ENCODE measurements at regions not wholly inside any gene's neighbourhood (a gene's known extent, or its start where the extent isn't known, plus 50 kb on each side); places are given as distances from the start of the nearest gene placed in this dataset.
A peak's percentile ranks its signal among the peaks of the same experiment; 100 is the strongest.
"Not testable (repeated sequence)": the region's sequence is repeated elsewhere in the genome, so short reads cannot be mapped to it uniquely, and the experiment has no call there.

GRCh38 chr1:219039682-219040154 lies 134.0 kb upstream of the LYPLAL1 start:
- no peak for DNase-seq (ENCODE audit: extremely low read depth in 1 of 11, low read depth in 9 of 11, low spot score in 4 of 11)

- DNase-seq (ENCODE audit: extremely low read depth in 1 of 11, low read depth in 9 of 11, low spot score in 4 of 11) = no peak
These were observed 133.4 kb upstream of the LYPLAL1 start for GRCh38 chr1:219040291-219040690.

GRCh38 chr1:219041141-219041540 lies 132.5 kb upstream of the LYPLAL1 start:
- DNase-seq (ENCODE audit: extremely low read depth in 1 of 11, low read depth in 9 of 11, low spot score in 4 of 11) = no peak

- DNase-seq (ENCODE audit: extremely low read depth in 1 of 11, low read depth in 9 of 11, low spot score in 4 of 11) = no peak
These were observed 131.9 kb upstream of the LYPLAL1 start for GRCh38 chr1:219041818-219042217.

- DNase-seq (ENCODE audit: extremely low read depth in 1 of 11, low read depth in 9 of 11, low spot score in 4 of 11) = no peak
These were observed 130.9 kb upstream of the LYPLAL1 start for GRCh38 chr1:219042769-219043168.

GRCh38 chr1:219045246-219045645 lies 128.4 kb upstream of the LYPLAL1 start:
- no peak for DNase-seq (ENCODE audit: extremely low read depth in 1 of 11, low read depth in 9 of 11, low spot score in 4 of 11)

GRCh38 chr1:219049501-219049900 lies 124.2 kb upstream of the LYPLAL1 start:
- no peak for DNase-seq (ENCODE audit: extremely low read depth in 1 of 11, low read depth in 9 of 11, low spot score in 4 of 11)

GRCh38 chr1:219050086-219050821 lies 123.4 kb upstream of the LYPLAL1 start:
- DNase-seq (ENCODE audit: extremely low read depth in 1 of 11, low read depth in 9 of 11, low spot score in 4 of 11) = no peak

- DNase-seq (ENCODE audit: extremely low read depth in 1 of 11, low read depth in 9 of 11, low spot score in 4 of 11) = no peak
These were observed 122.9 kb upstream of the LYPLAL1 start for GRCh38 chr1:219050822-219051125.

- no peak for DNase-seq (ENCODE audit: extremely low read depth in 1 of 11, low read depth in 9 of 11, low spot score in 4 of 11)
These were observed 122.1 kb upstream of the LYPLAL1 start for GRCh38 chr1:219051547-219051946.

GRCh38 chr1:219058891-219059820 lies 114.5 kb upstream of the LYPLAL1 start:
- no peak for DNase-seq (ENCODE audit: extremely low read depth in 1 of 11, low read depth in 9 of 11, low spot score in 4 of 11)

GRCh38 chr1:219060798-219061197 lies 112.9 kb upstream of the LYPLAL1 start:
- no peak for DNase-seq (ENCODE audit: extremely low read depth in 1 of 11, low read depth in 9 of 11, low spot score in 4 of 11)

- no peak for DNase-seq (ENCODE audit: extremely low read depth in 1 of 11, low read depth in 9 of 11, low spot score in 4 of 11)
These were observed 111.5 kb upstream of the LYPLAL1 start for GRCh38 chr1:219062161-219062560.

GRCh38 chr1:219066098-219066497 lies 107.6 kb upstream of the LYPLAL1 start:
- no peak for DNase-seq (ENCODE audit: extremely low read depth in 1 of 11, low read depth in 9 of 11, low spot score in 4 of 11)

- DNase-seq (ENCODE audit: extremely low read depth in 1 of 11, low read depth in 9 of 11, low spot score in 4 of 11) = peak in 6 of 11 donors; percentile 14 to 30 (median 22)
These were observed 106.9 kb upstream of the LYPLAL1 start for GRCh38 chr1:219066631-219067349.

- DNase-seq (ENCODE audit: extremely low read depth in 1 of 11, low read depth in 9 of 11, low spot score in 4 of 11) = no peak
These were observed 106.3 kb upstream of the LYPLAL1 start for GRCh38 chr1:219067350-219067712.

- not testable (repeated sequence) for DNase-seq (ENCODE audit: extremely low read depth in 1 of 11, low read depth in 9 of 11, low spot score in 4 of 11)
These were observed 103.3 kb upstream of the LYPLAL1 start for GRCh38 chr1:219070395-219070794.

GRCh38 chr1:219071209-219071608 lies 102.5 kb upstream of the LYPLAL1 start:
- DNase-seq (ENCODE audit: extremely low read depth in 1 of 11, low read depth in 9 of 11, low spot score in 4 of 11) = no peak

GRCh38 chr1:219072329-219072728 lies 101.3 kb upstream of the LYPLAL1 start:
- no peak for DNase-seq (ENCODE audit: extremely low read depth in 1 of 11, low read depth in 9 of 11, low spot score in 4 of 11)
